IMR-90 (cell line): ENCODE measurements at regions not wholly inside any gene's neighbourhood (a gene's known extent, or its start where the extent isn't known, plus 50 kb on each side); places are given as distances from the start of the nearest gene placed in this dataset.

Experiments used
- ATAC-seq: fragments of 200-7000 bp; cut with Tn5 transposase; 2 replicates; pipeline ENCODE4 v1.9.1; 2020; ENCODE audit warnings: low read depth, mild to moderate bottlenecking, moderate library complexity
- BruUV-seq: library from RNA; stranded (reverse); fragments of 400-500 nt; replicated peaks from 2 replicates; lab custom pipeline; 2021; lab: Mats Ljungman, UMichigan
- CTCF ChIA-PET: fragments of 300-600 bp; formaldehyde crosslinking; extraction: SDS; loops from one replicate; lab custom pipeline; 2021; ENCODE audit warnings: antibody characterized with exemption; lab: Yijun Ruan, JAX
- POLR2A ChIA-PET: fragments of 300-600 bp; sonication (Branson Sonifier 250); formaldehyde crosslinking; loops from one replicate; lab custom pipeline; 2022; ENCODE audit warnings: antibody characterized with exemption; ENCODE audit not compliant: unreplicated experiment; lab: Charles Lee
- DNase-seq: peaks from one replicate; pipeline ENCODE4 v3.0.0; 2013
- H2AFZ ChIP-seq: replicated peaks from 2 replicates; pipeline ENCODE3; 2013; ENCODE audit warnings: low read length, mild to moderate bottlenecking; ENCODE audit not compliant: poor library complexity
- H2AK5ac ChIP-seq: 2 replicates; pipeline ENCODE4 v1.6.1; 2013; ENCODE audit warnings: low read depth, low read length, inconsistent platforms
- H2AK9ac ChIP-seq: replicated peaks from 2 replicates; pipeline ENCODE3; 2013; ENCODE audit warnings: mild to moderate bottlenecking, low read depth, low read length, moderate library complexity; ENCODE audit not compliant: poor library complexity
- H2BK120ac ChIP-seq: 2 replicates; pipeline ENCODE4 v1.6.1; 2013; ENCODE audit warnings: low read depth, low read length, inconsistent platforms
- H2BK15ac ChIP-seq: 3 replicates; pipeline ENCODE4 v1.6.1; 2013; ENCODE audit warnings: low read depth, low read length, inconsistent platforms
- H2BK20ac ChIP-seq: 2 replicates; pipeline ENCODE4 v1.6.1; 2013; ENCODE audit warnings: low read depth, mild to moderate bottlenecking, inconsistent platforms, low read length, moderate library complexity
- H2BK5ac ChIP-seq: 2 replicates; pipeline ENCODE4 v1.6.1; 2013; ENCODE audit warnings: mild to moderate bottlenecking, low read depth, low read length, inconsistent platforms; ENCODE audit not compliant: poor library complexity, severe bottlenecking
- H3K14ac ChIP-seq: replicated peaks from 2 replicates; pipeline ENCODE4 v1.6.1; 2013; ENCODE audit warnings: low read depth, low read length, inconsistent platforms
- H3K18ac ChIP-seq: 2 replicates; pipeline ENCODE4 v1.6.1; 2013; ENCODE audit warnings: low read depth, low read length, control low read depth
- H3K23ac ChIP-seq: 2 replicates; pipeline ENCODE4 v1.6.1; 2013; ENCODE audit warnings: low read depth, low read length, inconsistent platforms
- H3K27ac ChIP-seq: 2 replicates; pipeline ENCODE4 v1.5.1; 2013; ENCODE audit warnings: mild to moderate bottlenecking, control low read depth, low read length; ENCODE audit not compliant: insufficient read depth
- H3K27me3 ChIP-seq: 2 replicates; pipeline ENCODE4 v1.6.1; 2013; ENCODE audit warnings: low read length; ENCODE audit not compliant: control insufficient read depth, insufficient read depth
- H3K36me3 ChIP-seq: 2 replicates; pipeline ENCODE4 v1.6.1; 2013; ENCODE audit warnings: low read length, mixed read lengths; ENCODE audit not compliant: control insufficient read depth, insufficient read depth
- H3K4ac ChIP-seq: 2 replicates; pipeline ENCODE4 v1.6.1; 2013; ENCODE audit warnings: low read depth, low read length, inconsistent platforms
- H3K4me1 ChIP-seq: 2 replicates; pipeline ENCODE4 v1.6.1; 2013; ENCODE audit warnings: low read length, mixed read lengths; ENCODE audit not compliant: control insufficient read depth, insufficient read depth
- H3K4me2 ChIP-seq: 2 replicates; pipeline ENCODE4 v1.6.1; 2013; ENCODE audit warnings: low read depth, mild to moderate bottlenecking, control low read depth, low read length, moderate library complexity
- H3K4me3 ChIP-seq: 2 replicates; pipeline ENCODE4 v1.5.1; 2013; ENCODE audit warnings: low read depth, mild to moderate bottlenecking, control low read depth, low read length, moderate library complexity; ENCODE audit not compliant: insufficient read depth
- H3K56ac ChIP-seq: 2 replicates; pipeline ENCODE4 v1.6.1; 2013; ENCODE audit warnings: low read length, inconsistent platforms; ENCODE audit not compliant: insufficient read depth; ENCODE audit errors: extremely low read depth
- H3K79me1 ChIP-seq, 2 experiments: 2 replicates each; pipeline ENCODE4 v1.6.1; 2013; ENCODE audit warnings: low read length in 2 of 2, inconsistent platforms in 1 of 2, low read depth in 1 of 2
- H3K9ac ChIP-seq: 2 replicates; pipeline ENCODE4 v1.6.1; 2013; ENCODE audit warnings: low read depth, low read length, control low read depth
- H3K9me1 ChIP-seq: 2 replicates; pipeline ENCODE4 v1.6.1; 2013; ENCODE audit warnings: low read length, inconsistent platforms; ENCODE audit not compliant: insufficient read depth
- H3K9me3 ChIP-seq: 2 replicates; pipeline ENCODE4 v1.6.1; 2013; ENCODE audit warnings: low read length; ENCODE audit not compliant: control insufficient read depth, insufficient read depth
- H4K20me1 ChIP-seq: 2 replicates; pipeline ENCODE4 v1.6.1; 2013; ENCODE audit warnings: low read length, inconsistent platforms; ENCODE audit not compliant: insufficient read depth
- H4K5ac ChIP-seq: 2 replicates; pipeline ENCODE4 v1.6.1; 2013; ENCODE audit warnings: mild to moderate bottlenecking, low read depth, low read length, control low read depth
- H4K8ac ChIP-seq, 2 experiments: 2 replicates each; pipeline ENCODE4 v1.6.1; 2013; ENCODE audit warnings: low read depth in 2 of 2, low read length in 2 of 2, control low read depth in 1 of 2, inconsistent platforms in 1 of 2
- H4K91ac ChIP-seq: 2 replicates; pipeline ENCODE4 v1.6.1; 2013; ENCODE audit warnings: low read depth, low read length, inconsistent platforms; ENCODE audit not compliant: insufficient read depth
- BHLHE40 ChIP-seq: fragments of 150-350 bp; IDR thresholded peaks from 2 replicates; pipeline ENCODE4 v1.6.1; 2016; ENCODE audit warnings: mild to moderate bottlenecking, low read depth, low read length
- CEBPB ChIP-seq: IDR thresholded peaks from 2 replicates; pipeline ENCODE4 v1.6.1; 2012; ENCODE audit warnings: low read depth, low read length, improper control_type of control experiment
- CHD1 ChIP-seq: IDR thresholded peaks from 2 replicates; pipeline ENCODE4 v1.6.1; 2012; ENCODE audit warnings: low read depth, low read length, improper control_type of control experiment
- FOS ChIP-seq: fragments of 150-350 bp; IDR thresholded peaks from 2 replicates; pipeline ENCODE4 v1.6.1; 2016; ENCODE audit warnings: low read depth, low read length
- MAFK ChIP-seq: IDR thresholded peaks from 2 replicates; pipeline ENCODE4 v1.6.1; 2012; ENCODE audit warnings: low read depth, low read length, improper control_type of control experiment
- MAZ ChIP-seq: IDR thresholded peaks from 2 replicates; pipeline ENCODE4 v1.6.1; 2012; ENCODE audit warnings: low read depth, mild to moderate bottlenecking, low read length, improper control_type of control experiment, moderate library complexity, borderline replicate concordance
- MXI1 ChIP-seq: IDR thresholded peaks from 2 replicates; pipeline ENCODE4 v1.6.1; 2012; ENCODE audit warnings: low read depth, mild to moderate bottlenecking, low read length, moderate library complexity, borderline replicate concordance
- RAD21 ChIP-seq: IDR thresholded peaks from 2 replicates; pipeline ENCODE4 v1.6.1; 2012; ENCODE audit warnings: low read length, improper control_type of control experiment
- SMC3 ChIP-seq: fragments of 150-350 bp; IDR thresholded peaks from 2 replicates; pipeline ENCODE4 v1.6.1; 2016; ENCODE audit warnings: low read depth, mild to moderate bottlenecking, antibody characterized with exemption, low read length, moderate library complexity
- WGBS, 2 experiments: methylation state at CpG; one replicate each; pipeline versions ENCODE4 v1.1.5 to v1.1.7; 2013; ENCODE audit warnings: missing lambda C conversion rate in 2 of 2; ENCODE audit not compliant: insufficient read length in 1 of 2; ENCODE audit errors: extremely low coverage in 2 of 2; 5-methylcytosine and 5-hydroxymethylcytosine counted together
- dilution Hi-C: fragments of 300-500 bp; cut with HindIII; formaldehyde crosslinking; loops from one replicate; pipeline ENCODE4 v1.14.3; 2018; ENCODE audit warnings: low sequenced_read_pairs; ENCODE audit not compliant: unreplicated experiment
- in situ Hi-C: fragments of 300-500 bp; cut with MboI; formaldehyde crosslinking; loops from 3 replicates; pipeline ENCODE4 v1.14.3; 2019; ENCODE audit warnings: low sequenced_read_pairs, inconsistent platforms, mixed read lengths
- intact Hi-C: fragments of 100-400 bp; cut with micrococcal nuclease; formaldehyde crosslinking; loops from 2 replicates; pipeline ENCODE4 v1.10.0; 2022
- TF ChIP-seq, protein P1 (sequence below): fragments of 150-350 bp; IDR thresholded peaks from 2 replicates; pipeline ENCODE4 v1.6.1; 2017; ENCODE audit warnings: mild to moderate bottlenecking, antibody characterized with exemption, low read length, low read depth
- TF ChIP-seq, protein P2 (sequence below): conservative IDR thresholded peaks from 2 replicates; pipeline ENCODE4 v1.5.1; 2012; ENCODE audit warnings: mild to moderate bottlenecking, low read depth, low read length, improper control_type of control experiment
- TF ChIP-seq, protein P3 (sequence below): fragments of 150-350 bp; IDR thresholded peaks from 2 replicates; pipeline ENCODE4 v1.6.1; 2016; ENCODE audit warnings: low read depth, mild to moderate bottlenecking, low read length, moderate library complexity, borderline replicate concordance

DNA sequence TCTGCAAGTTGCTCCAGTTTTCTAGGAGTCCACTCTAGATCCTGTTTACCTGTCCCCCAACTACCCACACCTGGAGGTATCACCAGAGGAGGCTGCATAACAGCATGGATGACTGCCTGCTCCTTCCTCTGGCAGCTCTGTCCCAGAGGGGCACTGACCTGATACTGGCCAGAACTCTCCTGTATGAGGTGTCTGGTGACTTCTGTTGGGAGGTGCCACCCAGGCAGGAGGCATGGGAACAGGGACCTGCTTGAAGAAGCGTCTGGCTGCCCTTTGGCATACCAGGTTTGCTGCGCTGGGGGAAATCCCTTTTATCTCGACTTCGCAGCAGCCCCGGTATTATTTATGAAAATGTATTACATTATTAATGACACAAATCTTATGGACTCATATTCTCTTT is 1163.6 kb downstream of the NSUN3 start:
- Histone ChIP-seq H4K20me1 (no peaks in the 10 kb centered on the region), H2AK5ac (no peak overlapping the region), H2BK15ac (no peak overlapping the region), H3K4me2 (no peak overlapping the region), H2BK20ac (no peak overlapping the region), H3K79me1 (no peaks in the 10 kb centered on the region), H3K9me1 (no peaks in the 10 kb centered on the region), H3K56ac (no peak overlapping the region), H3K18ac (no peak overlapping the region), H2BK120ac (no peak overlapping the region), H3K27me3 (no peaks in the 10 kb centered on the region), H3K9me3 (peaks cover 3% of the 10 kb centered on the region; the same call in 1 of the 2 replicates), H3K27ac (no peak overlapping the region), H3K9ac (no peak overlapping the region), H3K4me3 (no peak overlapping the region), H4K91ac (no peak overlapping the region), H2AK9ac (no peak overlapping the region), H3K4me1 (no peaks in the 10 kb centered on the region), H3K4ac (no peak overlapping the region), H3K23ac (no peak overlapping the region), H2BK5ac (no peak overlapping the region), H3K14ac (no peak overlapping the region), H3K36me3 (no peaks in the 10 kb centered on the region), H2AFZ (no peak overlapping the region), H4K8ac (no peak overlapping the region), H4K5ac (no peak overlapping the region)
- TF ChIP-seq SMC3 (no peak), RAD21 (no peak), MXI1 (no peak), MAFK (no peak), MAZ (no peak), CHD1 (no peak), FOS (no peak), BHLHE40 (no peak), CEBPB (no peak)
- TF ChIP-seq, protein P1, sequence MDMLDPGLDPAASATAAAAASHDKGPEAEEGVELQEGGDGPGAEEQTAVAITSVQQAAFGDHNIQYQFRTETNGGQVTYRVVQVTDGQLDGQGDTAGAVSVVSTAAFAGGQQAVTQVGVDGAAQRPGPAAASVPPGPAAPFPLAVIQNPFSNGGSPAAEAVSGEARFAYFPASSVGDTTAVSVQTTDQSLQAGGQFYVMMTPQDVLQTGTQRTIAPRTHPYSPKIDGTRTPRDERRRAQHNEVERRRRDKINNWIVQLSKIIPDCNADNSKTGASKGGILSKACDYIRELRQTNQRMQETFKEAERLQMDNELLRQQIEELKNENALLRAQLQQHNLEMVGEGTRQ = no peak
- TF ChIP-seq, protein P2, sequence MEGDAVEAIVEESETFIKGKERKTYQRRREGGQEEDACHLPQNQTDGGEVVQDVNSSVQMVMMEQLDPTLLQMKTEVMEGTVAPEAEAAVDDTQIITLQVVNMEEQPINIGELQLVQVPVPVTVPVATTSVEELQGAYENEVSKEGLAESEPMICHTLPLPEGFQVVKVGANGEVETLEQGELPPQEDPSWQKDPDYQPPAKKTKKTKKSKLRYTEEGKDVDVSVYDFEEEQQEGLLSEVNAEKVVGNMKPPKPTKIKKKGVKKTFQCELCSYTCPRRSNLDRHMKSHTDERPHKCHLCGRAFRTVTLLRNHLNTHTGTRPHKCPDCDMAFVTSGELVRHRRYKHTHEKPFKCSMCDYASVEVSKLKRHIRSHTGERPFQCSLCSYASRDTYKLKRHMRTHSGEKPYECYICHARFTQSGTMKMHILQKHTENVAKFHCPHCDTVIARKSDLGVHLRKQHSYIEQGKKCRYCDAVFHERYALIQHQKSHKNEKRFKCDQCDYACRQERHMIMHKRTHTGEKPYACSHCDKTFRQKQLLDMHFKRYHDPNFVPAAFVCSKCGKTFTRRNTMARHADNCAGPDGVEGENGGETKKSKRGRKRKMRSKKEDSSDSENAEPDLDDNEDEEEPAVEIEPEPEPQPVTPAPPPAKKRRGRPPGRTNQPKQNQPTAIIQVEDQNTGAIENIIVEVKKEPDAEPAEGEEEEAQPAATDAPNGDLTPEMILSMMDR = no peak
- TF ChIP-seq, protein P3, sequence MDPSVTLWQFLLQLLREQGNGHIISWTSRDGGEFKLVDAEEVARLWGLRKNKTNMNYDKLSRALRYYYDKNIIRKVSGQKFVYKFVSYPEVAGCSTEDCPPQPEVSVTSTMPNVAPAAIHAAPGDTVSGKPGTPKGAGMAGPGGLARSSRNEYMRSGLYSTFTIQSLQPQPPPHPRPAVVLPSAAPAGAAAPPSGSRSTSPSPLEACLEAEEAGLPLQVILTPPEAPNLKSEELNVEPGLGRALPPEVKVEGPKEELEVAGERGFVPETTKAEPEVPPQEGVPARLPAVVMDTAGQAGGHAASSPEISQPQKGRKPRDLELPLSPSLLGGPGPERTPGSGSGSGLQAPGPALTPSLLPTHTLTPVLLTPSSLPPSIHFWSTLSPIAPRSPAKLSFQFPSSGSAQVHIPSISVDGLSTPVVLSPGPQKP = no peak
- intact Hi-C loops = no loop called here
- no TSS peak for BruUV-seq
- no peak for ATAC-seq
- in situ Hi-C loops = no loop called here
- CTCF ChIA-PET = no interaction called here
- no peak for DNase-seq
- dilution Hi-C loops = no loop called here
- no CpG with 5 or more reads among the region's 5 CpGs for WGBS, 2 experiments
- POLR2A ChIA-PET = no interaction called here
